DOHH2 (cell line): ENCODE measurements at regions not wholly inside any gene's neighbourhood (a gene's known extent, or its start where the extent isn't known, plus 50 kb on each side); places are given as distances from the start of the nearest gene placed in this dataset.

Experiments used
- H3F3A ChIP-seq: fragments of 200-600 bp; sonication (generic), shearing (Covaris generic); 2 replicates; pipeline ENCODE4 v1.6.0; 2016; ENCODE audit warnings: antibody characterized with exemption, mild to moderate bottlenecking; ENCODE audit not compliant: control insufficient read depth, insufficient read depth
- H3K27ac ChIP-seq: fragments of 200-600 bp; sonication (generic); 2 replicates; pipeline ENCODE4 v1.5.1; 2014; ENCODE audit warnings: low read depth, mild to moderate bottlenecking, low read length, moderate library complexity
- H3K27me3 ChIP-seq: fragments of 200-600 bp; sonication (generic); 2 replicates; pipeline ENCODE4 v1.6.1; 2014; ENCODE audit warnings: mild to moderate bottlenecking, low read length, mixed read lengths; ENCODE audit not compliant: control insufficient read depth
- H3K36me3 ChIP-seq: fragments of 200-600 bp; sonication (generic); 2 replicates; pipeline ENCODE4 v1.6.1; 2014; ENCODE audit warnings: mild to moderate bottlenecking, low read length, moderate library complexity, mixed read lengths; ENCODE audit not compliant: control insufficient read depth
- H3K4me1 ChIP-seq: fragments of 200-600 bp; sonication (generic); 2 replicates; pipeline ENCODE4 v1.6.1; 2014; ENCODE audit warnings: mild to moderate bottlenecking, low read length, mixed read lengths; ENCODE audit not compliant: control insufficient read depth
- H3K4me2 ChIP-seq: fragments of 200-600 bp; sonication (generic); 2 replicates; pipeline ENCODE4 v1.6.0; 2014; ENCODE audit warnings: mild to moderate bottlenecking, low read length, moderate library complexity
- H3K4me3 ChIP-seq: fragments of 200-600 bp; sonication (generic); 2 replicates; pipeline ENCODE4 v1.5.1; 2014; ENCODE audit warnings: mild to moderate bottlenecking, low read length, mixed read lengths
- H3K79me2 ChIP-seq: fragments of 200-600 bp; sonication (generic); 2 replicates; pipeline ENCODE4 v1.6.1; 2014; ENCODE audit warnings: mild to moderate bottlenecking, low read length, mixed read lengths; ENCODE audit not compliant: control insufficient read depth
- H3K9me2 ChIP-seq: fragments of 200-600 bp; sonication (generic); replicated peaks from 2 replicates; pipeline ENCODE4 v1.6.1; 2014; ENCODE audit warnings: mild to moderate bottlenecking, low read length, mixed read lengths; ENCODE audit not compliant: control insufficient read depth
- H3K9me3 ChIP-seq: fragments of 200-600 bp; sonication (generic); 2 replicates; pipeline ENCODE4 v1.6.1; 2014; ENCODE audit warnings: antibody characterized with exemption, low read length, mixed read lengths; ENCODE audit not compliant: control insufficient read depth, insufficient read depth
- H4K20me1 ChIP-seq: fragments of 200-600 bp; sonication (generic); 2 replicates; pipeline ENCODE4 v1.6.0; 2014; ENCODE audit warnings: low read depth, mild to moderate bottlenecking, antibody characterized with exemption, low read length, moderate library complexity; ENCODE audit not compliant: control insufficient read depth, insufficient read depth
- CTCF ChIP-seq: fragments of 200-600 bp; sonication (generic); IDR thresholded peaks from one replicate; pipeline ENCODE4 v1.5.1; 2014; ENCODE audit warnings: antibody characterized with exemption, mild to moderate bottlenecking, low read depth, low read length; ENCODE audit not compliant: poor library complexity, severe bottlenecking
- EZH2phosphoT487 ChIP-seq: fragments of 200-600 bp; sonication (generic); IDR thresholded peaks from 2 replicates; pipeline ENCODE4 v1.6.1; 2017; ENCODE audit warnings: borderline replicate concordance, mild to moderate bottlenecking, antibody characterized with exemption, low read length, moderate library complexity, mixed read lengths

- Histone ChIP-seq H3F3A (no peaks in the 10 kb centered on the region), H3K27ac (no peak overlapping the region), H3K4me1 (no peaks in the 10 kb centered on the region), H3K79me2 (no peaks in the 10 kb centered on the region), H3K4me2 (no peak overlapping the region), H3K9me2 (no peaks in the 10 kb centered on the region), H3K9me3 (no peaks in the 10 kb centered on the region), H3K4me3 (no peak overlapping the region), H3K36me3 (no peaks in the 10 kb centered on the region), H3K27me3 (no peaks in the 10 kb centered on the region), H4K20me1 (no peaks in the 10 kb centered on the region)
- TF ChIP-seq EZH2phosphoT487 (no peak), CTCF (no peak)
Measured at GRCh38 chr11:103623933-103624332, 412.5 kb upstream of the DDI1 start.

GRCh38 chr11:103624708-103625623, 411.5 kb upstream of the DDI1 start:
- H3K4me1 ChIP-seq: no peaks in the 10 kb centered on the region
- H3K4me3 ChIP-seq: no peak overlapping the region
- TF ChIP-seq EZH2phosphoT487 (no peak), CTCF (no peak)
- no peak overlapping the region for H3K27ac ChIP-seq
- H4K20me1 ChIP-seq: no peaks in the 10 kb centered on the region
- no peaks in the 10 kb centered on the region for H3K36me3 ChIP-seq
- no peak overlapping the region for H3K4me2 ChIP-seq
- no peaks in the 10 kb centered on the region for H3F3A ChIP-seq
- no peaks in the 10 kb centered on the region for H3K79me2 ChIP-seq
- no peaks in the 10 kb centered on the region for H3K9me2 ChIP-seq
- no peaks in the 10 kb centered on the region for H3K27me3 ChIP-seq
- H3K9me3 ChIP-seq: no peaks in the 10 kb centered on the region

DNA sequence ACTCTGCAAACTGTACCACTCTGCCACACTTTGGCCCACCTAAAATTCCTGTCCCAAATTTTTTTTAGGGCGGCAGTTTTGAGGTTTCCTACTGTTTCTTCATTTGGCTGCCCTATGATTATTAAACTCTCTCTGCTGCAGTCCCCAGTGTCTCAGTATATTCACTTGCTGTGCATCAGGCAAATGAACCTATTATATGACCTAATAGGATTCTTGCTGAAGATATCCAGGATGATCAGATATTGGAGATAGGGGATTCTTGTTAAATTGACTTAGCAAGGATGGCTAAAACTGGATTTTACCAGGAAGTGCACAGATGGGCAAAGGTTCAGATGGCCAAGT, 410.8 kb upstream of the DDI1 start:
- no peak for TF ChIP-seq CTCF
- no peak for TF ChIP-seq EZH2phosphoT487
- no peaks in the 10 kb centered on the region for H3K36me3 ChIP-seq
- no peak overlapping the region for H3K27ac ChIP-seq
- no peaks in the 10 kb centered on the region for H3K4me1 ChIP-seq
- no peaks in the 10 kb centered on the region for H3K79me2 ChIP-seq
- no peaks in the 10 kb centered on the region for H3F3A ChIP-seq
- no peaks in the 10 kb centered on the region for H3K27me3 ChIP-seq
- no peaks in the 10 kb centered on the region for H3K9me3 ChIP-seq
- H3K4me2 ChIP-seq: no peak overlapping the region
- H4K20me1 ChIP-seq: no peaks in the 10 kb centered on the region
- no peak overlapping the region for H3K4me3 ChIP-seq
- H3K9me2 ChIP-seq: no peaks in the 10 kb centered on the region
